NCI-H526 treated with DMSO at 0.1 percent for 48 hours (cell line): ENCODE measurements at regions not wholly inside any gene's neighbourhood (a gene's known extent, or its start where the extent isn't known, plus 50 kb on each side); places are given as distances from the start of the nearest gene placed in this dataset.
"Not testable (repeated sequence)": the region's sequence is repeated elsewhere in the genome, so short reads cannot be mapped to it uniquely, and the experiment has no call there.

Experiments used
- DNase-seq: peaks from one replicate; lab custom pipeline; 2025; lab: John Stamatoyannopoulos, UW

- DNase-seq = no peak
These were observed 217.7 kb upstream of the CENPE start for GRCh38 chr4:103415801-103416200.

- DNase-seq = not testable (repeated sequence)
These were observed 214.5 kb upstream of the CENPE start for GRCh38 chr4:103412646-103413045.

GRCh38 chr4:103410386-103410785 lies 212.2 kb upstream of the CENPE start:
- DNase-seq = no peak

- no peak for DNase-seq
These were observed 207.3 kb upstream of the CENPE start for GRCh38 chr4:103405415-103405814.

GRCh38 chr4:103403619-103404018 lies 205.5 kb upstream of the CENPE start:
- no peak for DNase-seq

GRCh38 chr4:103402198-103402597 lies 204.1 kb upstream of the CENPE start:
- DNase-seq = no peak

GRCh38 chr4:103400405-103400804 lies 202.3 kb upstream of the CENPE start:
- no peak for DNase-seq

- DNase-seq = no peak
These were observed 199.4 kb upstream of the CENPE start for GRCh38 chr4:103397541-103397940.

- DNase-seq = not testable (repeated sequence)
These were observed 189.4 kb upstream of the CENPE start for GRCh38 chr4:103387508-103388011.

GRCh38 chr4:103385565-103385964 lies 187.4 kb upstream of the CENPE start:
- DNase-seq = not testable (repeated sequence)

GRCh38 chr4:103375278-103375677 lies 177.1 kb upstream of the CENPE start:
- no peak for DNase-seq

GRCh38 chr4:103374758-103375157 lies 176.6 kb upstream of the CENPE start:
- no peak for DNase-seq

- no peak for DNase-seq
These were observed 176.2 kb upstream of the CENPE start for GRCh38 chr4:103374306-103374705.

- no peak for DNase-seq
These were observed 173.9 kb upstream of the CENPE start for GRCh38 chr4:103372002-103372558.

GRCh38 chr4:103370336-103370735 lies 172.2 kb upstream of the CENPE start:
- DNase-seq = no peak

- DNase-seq = no peak
These were observed 167.1 kb upstream of the CENPE start for GRCh38 chr4:103365285-103365684.

- no peak for DNase-seq
These were observed 165.9 kb upstream of the CENPE start for GRCh38 chr4:103364083-103364482.

GRCh38 chr4:103361926-103362325 lies 163.8 kb upstream of the CENPE start:
- no peak for DNase-seq

GRCh38 chr4:103359900-103360299 lies 161.8 kb upstream of the CENPE start:
- DNase-seq = no peak

- DNase-seq = no peak
These were observed 155.9 kb upstream of the CENPE start for GRCh38 chr4:103354006-103354405.

- no peak for DNase-seq
These were observed 131.5 kb upstream of the CENPE start for GRCh38 chr4:103329642-103330041.

- no peak for DNase-seq
These were observed 126.7 kb upstream of the CENPE start for GRCh38 chr4:103324811-103325210.

- no peak for DNase-seq
These were observed 120.2 kb upstream of the CENPE start for GRCh38 chr4:103318327-103318726.

- DNase-seq = no peak
These were observed 110.1 kb upstream of the CENPE start for GRCh38 chr4:103308248-103308561.
